Lower leg skin (tissue), 3 donors: ENCODE measurements at regions not wholly inside any gene's neighbourhood (a gene's known extent, or its start where the extent isn't known, plus 50 kb on each side); places are given as distances from the start of the nearest gene placed in this dataset.

Experiments
- CTCF ChIP-seq, 3 donors: fragments of 450-650 bp; IDR thresholded peaks; one replicate each; pipeline ENCODE4 v1.5.1; 2016; ENCODE audit warnings: antibody characterized with exemption in 3 of 3, mild to moderate bottlenecking in 3 of 3, moderate library complexity in 2 of 3
- POLR2A ChIP-seq, 2 donors: fragments of 450-650 bp; IDR thresholded peaks; one replicate each; pipeline ENCODE4 v1.6.1; 2016 to 2017; ENCODE audit warnings: antibody characterized with exemption in 2 of 2, mild to moderate bottlenecking in 1 of 2, moderate library complexity in 1 of 2

- TF ChIP-seq POLR2A (IDR thresholded peaks at IDR 0.05) (no peak), CTCF (IDR thresholded peaks at IDR 0.05) (no peak)
Measured at GRCh38 chr3:148604270-148605085, 93.2 kb upstream of the AGTR1 start.
